Activated effector memory CD4-positive, alpha-beta T cell treated with anti-CD3 and anti-CD28 coated beads, Interleukin-2, amount 50 U/mL, for 16 hours (primary cell): ENCODE measurements at regions not wholly inside any gene's neighbourhood (a gene's known extent, or its start where the extent isn't known, plus 50 kb on each side); places are given as distances from the start of the nearest gene placed in this dataset.

Source experiments
- DNase-seq: peaks from one replicate; pipeline ENCODE4 v3.0.0-alpha.2; 2020

DNA sequence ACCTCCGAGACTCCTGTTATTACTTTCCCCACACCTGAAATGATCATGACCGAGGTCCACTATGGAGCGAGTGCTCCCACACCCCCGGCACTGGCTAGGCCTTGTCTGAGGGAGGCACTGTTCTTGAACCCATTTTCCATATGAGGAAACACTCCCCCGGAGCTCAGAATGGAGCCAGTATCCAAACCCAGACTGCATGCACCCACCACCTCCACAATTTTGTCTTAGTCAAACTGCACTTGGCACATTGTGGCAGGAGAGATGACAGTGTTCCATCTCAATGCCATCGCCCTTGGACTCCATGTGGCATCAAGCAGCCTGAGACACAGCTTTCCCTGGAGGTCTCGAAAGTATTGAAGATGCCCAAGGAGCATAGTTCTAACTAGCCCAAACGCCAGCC, 154.1 kb downstream of the NUP210 start:
- DNase-seq, result no peak

DNA sequence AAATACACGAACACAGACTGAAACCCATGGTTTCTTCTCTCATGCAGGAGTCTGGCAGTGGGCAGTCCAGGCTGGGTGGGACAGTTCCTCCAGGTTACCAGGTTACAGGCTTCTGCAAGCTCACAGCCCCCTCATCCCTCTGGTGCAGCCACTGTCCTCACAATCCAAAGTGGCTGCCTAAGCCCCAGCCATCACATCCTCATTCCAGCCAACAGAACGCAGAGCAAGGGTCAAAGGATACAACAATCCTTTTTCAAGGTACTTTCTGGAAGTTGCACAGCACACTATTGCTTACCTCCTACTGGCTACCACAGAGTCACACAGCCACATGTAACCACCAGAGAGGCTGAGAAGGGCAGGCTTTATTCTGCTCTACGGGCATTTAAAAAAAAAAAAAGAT, 154.6 kb downstream of the NUP210 start:
- no peak for DNase-seq

- DNase-seq, result no peak
Observed at GRCh38 chr3:13265016-13265415, 155.1 kb downstream of the NUP210 start.

GRCh38 chr3:13264468-13264795, 155.7 kb downstream of the NUP210 start:
- DNase-seq, result no peak

GRCh38 chr3:13263770-13264467, 156.2 kb downstream of the NUP210 start:
- DNase-seq, result no peak

DNA sequence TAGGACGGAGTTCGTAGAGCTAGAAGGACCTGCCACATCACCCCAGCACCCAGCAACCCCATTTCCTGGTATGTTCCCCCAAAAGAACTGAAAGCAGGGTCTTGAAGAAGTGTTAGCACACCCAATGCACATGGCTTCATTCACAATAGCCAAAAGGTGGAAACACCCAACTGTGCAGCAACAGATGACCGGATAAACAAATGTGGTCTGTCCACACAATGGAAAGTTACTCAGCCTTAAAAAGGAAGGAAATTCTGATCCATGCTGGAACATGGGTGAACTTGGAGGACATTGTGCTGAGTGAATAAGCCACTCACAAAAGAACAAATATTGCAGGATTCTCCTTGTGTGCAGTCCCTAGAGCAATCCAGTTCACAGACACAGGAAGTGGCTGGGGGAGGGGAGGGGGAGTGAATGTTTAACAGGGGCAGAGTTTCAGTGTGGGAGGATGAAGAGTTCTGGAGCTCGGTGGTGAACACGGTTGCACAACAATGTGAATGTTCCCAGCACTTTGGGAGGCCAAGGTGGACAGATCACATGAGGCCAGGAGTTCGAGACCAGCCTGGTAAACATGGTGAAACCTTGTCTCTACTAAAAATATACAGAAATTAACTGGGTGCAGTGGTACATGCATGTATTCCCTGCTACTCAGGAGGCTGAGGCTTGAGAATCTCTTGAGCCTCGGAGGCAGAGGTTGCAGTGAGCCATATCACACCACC, 157.5 kb downstream of the NUP210 start:
- DNase-seq, result no peak

DNA sequence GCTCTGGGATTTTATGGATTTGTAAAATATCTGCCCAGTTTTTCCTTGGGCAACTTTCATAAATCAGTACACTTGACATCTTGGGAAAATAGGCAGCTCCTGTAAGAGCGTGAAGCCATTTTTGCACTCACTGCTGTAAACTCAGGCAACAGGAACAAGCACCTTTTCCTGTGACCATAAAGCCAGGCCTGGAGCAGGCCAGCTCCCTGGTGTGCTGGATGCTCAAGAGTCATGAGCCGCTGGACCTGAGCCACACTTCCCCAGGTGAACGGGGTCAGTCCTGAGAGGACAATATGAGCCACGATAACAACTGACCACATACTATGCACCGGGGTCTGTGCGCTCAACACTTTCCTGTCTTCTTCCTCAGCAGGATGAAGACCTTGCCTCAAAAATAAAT, 158.2 kb downstream of the NUP210 start:
- DNase-seq, result no peak

GRCh38 chr3:13261104-13261830, 158.9 kb downstream of the NUP210 start:
- no peak for DNase-seq

DNA sequence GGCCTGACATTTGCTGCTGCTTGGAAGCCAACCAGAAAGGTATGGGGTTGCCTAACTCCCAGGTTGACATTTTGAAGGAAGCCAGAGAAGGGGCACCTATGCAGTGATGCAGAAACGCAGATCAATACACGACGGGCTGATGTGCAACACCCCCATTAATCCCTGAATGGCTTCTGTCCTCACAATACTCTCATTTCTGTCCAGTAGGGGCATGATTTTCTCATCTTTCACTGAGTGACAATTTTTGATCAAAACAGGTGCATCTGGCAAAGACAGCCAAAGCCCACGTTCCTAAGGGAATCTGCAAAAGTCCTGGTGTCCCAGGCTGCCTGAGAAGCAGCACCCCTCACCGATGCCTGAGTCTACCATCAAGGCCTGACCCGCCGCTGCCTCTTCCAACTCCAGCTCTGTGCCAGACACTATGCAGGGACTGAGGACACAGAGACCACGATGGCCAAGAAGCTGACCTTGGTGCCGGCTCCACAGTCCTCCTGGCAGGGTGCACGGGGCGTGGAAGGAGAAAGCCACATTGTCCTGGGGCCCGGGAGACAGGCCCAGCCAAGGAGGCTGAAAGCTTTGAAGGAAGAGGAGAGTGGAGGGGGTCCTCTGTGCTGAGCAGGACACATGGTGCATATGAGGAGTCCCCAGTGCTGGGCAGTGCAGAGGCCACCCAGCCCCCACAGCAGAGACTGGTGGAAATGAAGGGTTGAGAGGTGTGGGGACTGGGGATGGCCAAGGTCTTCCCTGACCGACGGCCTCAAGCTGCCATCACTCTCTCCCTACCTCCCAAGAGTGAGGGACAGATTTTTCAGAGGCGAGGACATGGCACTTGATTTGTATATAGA, 159.6 kb downstream of the NUP210 start:
- DNase-seq, result no peak

DNA sequence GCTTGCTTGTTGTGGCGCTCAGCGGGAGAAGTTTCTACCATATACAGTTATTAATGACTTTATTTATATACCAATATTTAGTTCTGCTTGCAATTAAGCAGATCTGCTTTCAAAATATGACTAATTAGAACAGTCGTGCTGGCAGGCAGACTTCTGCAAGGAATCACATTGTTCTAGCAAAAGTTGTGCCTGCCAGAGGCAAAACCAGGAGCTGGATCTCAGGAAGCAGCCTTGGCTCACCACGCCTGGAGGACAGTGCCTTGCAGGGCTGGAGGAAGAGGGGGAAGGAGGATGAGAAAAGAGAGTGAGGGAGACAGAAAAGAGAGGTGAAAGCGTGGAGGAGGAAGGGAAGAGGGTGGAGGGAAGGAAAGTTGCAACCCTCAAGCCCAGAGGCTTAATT, 160.3 kb downstream of the NUP210 start:
- no peak for DNase-seq

DNA sequence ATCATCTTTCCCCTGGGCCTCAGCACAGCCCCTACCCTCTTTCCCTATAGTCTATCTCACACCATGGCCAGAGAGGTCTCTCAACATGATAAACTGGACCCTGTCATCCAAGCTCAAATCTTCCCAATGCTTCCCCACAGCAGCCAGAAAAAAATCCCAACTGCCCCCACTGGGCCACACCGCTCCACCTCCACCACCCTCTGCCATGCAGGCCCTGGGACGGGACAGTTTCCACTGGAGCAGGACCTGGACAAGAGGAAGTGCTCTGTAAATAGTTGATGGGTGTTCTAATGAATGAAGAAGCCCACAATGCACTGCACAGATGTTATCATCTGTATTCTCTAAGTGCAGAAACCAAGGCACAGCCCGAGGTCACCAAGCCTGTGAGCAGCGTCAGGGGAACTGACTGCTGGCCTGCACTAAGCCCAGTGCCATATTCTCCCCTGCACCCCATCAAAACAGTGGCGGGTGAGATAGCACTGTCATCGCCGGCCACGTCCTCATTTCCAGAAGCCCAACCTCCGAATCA, 161.1 kb downstream of the NUP210 start:
- DNase-seq, result no peak

DNA sequence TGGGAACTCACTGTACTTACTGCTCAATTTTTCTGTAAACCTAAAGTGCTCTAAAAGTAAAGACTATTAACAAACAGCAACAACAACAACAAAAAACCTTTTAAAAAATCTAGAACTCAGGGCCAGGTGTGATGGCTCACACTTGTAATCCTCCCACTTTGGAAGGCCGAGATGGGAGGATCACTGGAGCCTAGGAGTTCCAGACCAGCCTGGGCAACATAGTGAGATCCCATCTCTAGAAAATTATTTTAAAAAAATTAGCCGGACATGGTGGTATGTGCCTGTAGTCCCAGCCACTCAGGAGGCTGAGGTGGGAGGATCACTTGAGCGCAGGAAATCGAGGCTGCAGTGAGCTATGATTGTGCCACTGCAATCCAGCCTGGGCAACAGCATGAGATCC, 161.8 kb downstream of the NUP210 start:
- no peak for DNase-seq

- DNase-seq, result no peak
Observed at GRCh38 chr3:13257666-13258065, 162.5 kb downstream of the NUP210 start.

GRCh38 chr3:13256845-13257244, 163.3 kb downstream of the NUP210 start:
- no peak for DNase-seq

GRCh38 chr3:13254028-13254951, 165.8 kb downstream of the NUP210 start:
- no peak for DNase-seq

DNA sequence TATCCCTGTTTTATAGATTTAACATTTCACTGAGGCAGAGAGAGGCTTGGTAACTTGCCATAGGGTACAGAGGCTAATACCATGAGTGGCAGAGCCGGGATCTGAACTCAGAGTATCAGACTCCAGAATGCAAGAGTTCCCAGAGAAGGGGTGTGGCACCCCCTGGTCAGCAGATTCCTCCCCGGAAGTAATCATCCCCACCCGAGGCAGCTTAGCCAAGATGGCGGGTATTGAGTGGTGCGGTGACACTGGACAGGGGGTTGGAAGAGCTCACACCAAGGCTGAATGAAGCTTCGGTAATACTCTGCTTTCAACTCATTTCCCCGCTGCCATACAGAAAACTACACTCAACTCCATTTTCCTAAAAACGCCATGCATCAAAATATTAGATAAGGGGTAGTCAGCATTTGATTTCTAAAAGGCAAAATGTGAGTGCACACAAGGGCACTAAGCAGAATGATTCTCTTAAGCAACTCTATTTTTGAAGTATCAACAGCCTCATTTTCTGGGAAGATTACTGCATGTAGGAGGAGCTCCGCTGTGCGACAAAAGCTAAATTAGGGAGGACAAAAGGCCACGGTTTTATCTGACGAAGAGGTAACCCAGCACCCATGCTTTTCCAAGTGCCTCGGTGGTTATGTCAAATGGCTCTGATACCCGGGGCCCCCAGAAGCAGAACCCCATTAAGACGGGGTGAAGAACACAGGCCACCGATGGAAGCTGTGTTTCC, 166.7 kb downstream of the NUP210 start:
- no peak for DNase-seq

DNA sequence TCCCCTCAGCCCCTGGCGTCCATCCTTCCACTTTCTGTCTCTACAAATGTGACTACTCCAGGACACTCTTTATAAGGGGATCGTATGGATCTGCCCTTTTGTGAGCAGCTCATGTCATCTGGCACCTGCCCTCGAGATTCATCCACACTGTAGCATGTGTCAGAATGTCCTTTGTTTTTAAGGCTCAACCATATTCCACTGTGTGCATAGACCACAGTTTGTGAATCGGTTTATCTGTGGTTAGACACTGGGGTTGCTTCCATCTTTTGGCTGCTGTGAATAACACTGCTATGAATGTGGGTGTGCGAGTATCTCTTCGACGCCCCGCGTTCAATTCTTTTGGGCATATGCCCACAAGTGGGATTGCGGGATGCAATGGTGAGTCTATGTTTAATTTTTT, 167.9 kb downstream of the NUP210 start:
- DNase-seq, result no peak

GRCh38 chr3:13251166-13251903, 168.8 kb downstream of the NUP210 start:
- no peak for DNase-seq

GRCh38 chr3:13249664-13250390, 170.3 kb downstream of the NUP210 start:
- no peak for DNase-seq

DNA sequence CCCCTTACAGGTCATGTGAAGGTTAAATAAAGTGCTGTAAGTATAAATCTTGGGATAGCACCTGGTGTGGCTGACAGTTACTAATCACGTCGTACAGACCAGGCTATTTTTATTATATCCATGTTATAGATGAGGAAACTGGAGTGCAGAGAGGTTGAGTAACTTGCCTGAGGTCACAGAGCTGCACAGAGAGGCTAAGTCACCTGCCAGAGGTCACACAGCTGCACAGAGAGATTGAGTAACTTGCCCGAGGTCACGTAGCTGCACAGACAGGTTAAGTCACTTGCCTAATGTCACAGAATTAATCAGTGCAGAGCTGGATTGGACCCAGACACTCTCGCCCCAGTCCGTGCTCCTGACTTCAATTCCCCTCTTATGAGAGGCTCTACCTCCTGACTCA, 171.5 kb downstream of the NUP210 start:
- no peak for DNase-seq
